OCI-LY3 (cell line): ENCODE measurements at regions not wholly inside any gene's neighbourhood (a gene's known extent, or its start where the extent isn't known, plus 50 kb on each side); places are given as distances from the start of the nearest gene placed in this dataset.

Experiments
- H2AFZ ChIP-seq: fragments of 200-600, 300-600 bp; shearing (Covaris generic); 2 replicates; pipeline ENCODE4 v1.6.0; 2014; ENCODE audit warnings: antibody characterized with exemption, low read depth, low read length
- H3K27ac ChIP-seq: fragments of 200-600, 300-600 bp; sonication (generic); 2 replicates; pipeline ENCODE4 v1.5.1; 2014; ENCODE audit warnings: mild to moderate bottlenecking, low read length, moderate library complexity, mixed read lengths
- H3K27me3 ChIP-seq: fragments of 200-600, 300-600 bp; sonication (generic); 2 replicates; pipeline ENCODE4 v1.6.1; 2014; ENCODE audit warnings: low read depth, low read length, mixed read lengths
- H3K36me3 ChIP-seq: fragments of 200-600, 300-600 bp; sonication (generic); replicated peaks from 2 replicates; pipeline ENCODE3; 2014; ENCODE audit warnings: low read depth, low read length, mixed read lengths
- H3K4me1 ChIP-seq: fragments of 300-600, 200-600 bp; sonication (generic); 2 replicates; pipeline ENCODE4 v1.6.1; 2014; ENCODE audit warnings: low read length, mixed read lengths
- H3K4me2 ChIP-seq: fragments of 200-600, 300-600 bp; sonication (generic); 2 replicates; pipeline ENCODE4 v1.6.1; 2014; ENCODE audit warnings: low read length, mixed read lengths
- H3K4me3 ChIP-seq: fragments of 300-600, 200-600 bp; sonication (generic); 2 replicates; pipeline ENCODE4 v1.5.1; 2014; ENCODE audit warnings: antibody characterized with exemption, mild to moderate bottlenecking, low read length, moderate library complexity
- H3K79me2 ChIP-seq: fragments of 300-600, 200-600 bp; shearing (Covaris generic); 2 replicates; pipeline ENCODE4 v1.6.1; 2014; ENCODE audit warnings: mild to moderate bottlenecking, low read length, mixed read lengths
- H3K9ac ChIP-seq: fragments of 300-600, 200-600 bp; shearing (Covaris generic); 2 replicates; pipeline ENCODE4 v1.6.0; 2014; ENCODE audit warnings: mild to moderate bottlenecking, low read length, moderate library complexity
- H3K9me3 ChIP-seq: fragments of 200-600, 300-600 bp; shearing (Covaris generic); 2 replicates; pipeline ENCODE4 v1.6.1; 2014; ENCODE audit warnings: low read length, mixed read lengths; ENCODE audit not compliant: insufficient read depth
- H4K20me1 ChIP-seq: fragments of 200-600, 300-600 bp; sonication (generic); 2 replicates; pipeline ENCODE4 v1.6.1; 2016; ENCODE audit warnings: low read length, mixed read lengths; ENCODE audit not compliant: insufficient read depth
- EZH2phosphoT487 ChIP-seq: fragments of 200-600 bp; shearing (Covaris generic); IDR thresholded peaks from 2 replicates; pipeline ENCODE4 v1.6.1; 2018; ENCODE audit warnings: antibody characterized with exemption, mixed run types, low read depth
- TF ChIP-seq, protein P1 (sequence below): fragments of 200-600, 300-600 bp; sonication (generic); IDR thresholded peaks from 2 replicates; pipeline ENCODE4 v1.5.1; 2014; ENCODE audit warnings: antibody characterized with exemption, low read length, low read depth

DNA sequence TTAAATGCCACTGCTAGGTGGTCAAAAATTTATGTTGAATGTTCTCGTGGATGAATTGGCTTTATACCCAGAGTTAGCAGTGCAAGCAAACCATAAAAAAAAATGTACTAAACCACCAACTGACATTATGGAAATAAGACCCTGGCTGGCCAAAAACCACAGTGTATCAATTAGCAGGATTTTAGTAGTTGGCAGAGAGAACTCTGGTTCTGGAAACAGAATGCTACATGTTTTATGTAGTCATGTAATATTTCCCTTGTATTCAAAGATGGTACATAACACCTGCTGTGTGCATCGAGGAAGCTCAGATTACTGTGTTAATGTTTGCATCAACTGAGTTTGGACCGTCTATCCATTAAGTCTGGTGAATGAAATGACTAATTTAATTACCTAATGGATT lies 618.5 kb downstream of the CCSER2 start:
- Histone ChIP-seq H3K36me3 (no peaks in the 10 kb centered on the region), H3K9ac (no peak overlapping the region), H3K4me1 (no peaks in the 10 kb centered on the region), H2AFZ (no peak overlapping the region), H3K9me3 (no peaks in the 10 kb centered on the region), H3K79me2 (no peaks in the 10 kb centered on the region), H3K27ac (no peak overlapping the region), H3K4me2 (no peak overlapping the region), H4K20me1 (no peaks in the 10 kb centered on the region), H3K4me3 (no peak overlapping the region), H3K27me3 (no peaks in the 10 kb centered on the region)
- TF ChIP-seq EZH2phosphoT487, result no peak
- TF ChIP-seq, protein P1, sequence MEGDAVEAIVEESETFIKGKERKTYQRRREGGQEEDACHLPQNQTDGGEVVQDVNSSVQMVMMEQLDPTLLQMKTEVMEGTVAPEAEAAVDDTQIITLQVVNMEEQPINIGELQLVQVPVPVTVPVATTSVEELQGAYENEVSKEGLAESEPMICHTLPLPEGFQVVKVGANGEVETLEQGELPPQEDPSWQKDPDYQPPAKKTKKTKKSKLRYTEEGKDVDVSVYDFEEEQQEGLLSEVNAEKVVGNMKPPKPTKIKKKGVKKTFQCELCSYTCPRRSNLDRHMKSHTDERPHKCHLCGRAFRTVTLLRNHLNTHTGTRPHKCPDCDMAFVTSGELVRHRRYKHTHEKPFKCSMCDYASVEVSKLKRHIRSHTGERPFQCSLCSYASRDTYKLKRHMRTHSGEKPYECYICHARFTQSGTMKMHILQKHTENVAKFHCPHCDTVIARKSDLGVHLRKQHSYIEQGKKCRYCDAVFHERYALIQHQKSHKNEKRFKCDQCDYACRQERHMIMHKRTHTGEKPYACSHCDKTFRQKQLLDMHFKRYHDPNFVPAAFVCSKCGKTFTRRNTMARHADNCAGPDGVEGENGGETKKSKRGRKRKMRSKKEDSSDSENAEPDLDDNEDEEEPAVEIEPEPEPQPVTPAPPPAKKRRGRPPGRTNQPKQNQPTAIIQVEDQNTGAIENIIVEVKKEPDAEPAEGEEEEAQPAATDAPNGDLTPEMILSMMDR, result no peak

DNA sequence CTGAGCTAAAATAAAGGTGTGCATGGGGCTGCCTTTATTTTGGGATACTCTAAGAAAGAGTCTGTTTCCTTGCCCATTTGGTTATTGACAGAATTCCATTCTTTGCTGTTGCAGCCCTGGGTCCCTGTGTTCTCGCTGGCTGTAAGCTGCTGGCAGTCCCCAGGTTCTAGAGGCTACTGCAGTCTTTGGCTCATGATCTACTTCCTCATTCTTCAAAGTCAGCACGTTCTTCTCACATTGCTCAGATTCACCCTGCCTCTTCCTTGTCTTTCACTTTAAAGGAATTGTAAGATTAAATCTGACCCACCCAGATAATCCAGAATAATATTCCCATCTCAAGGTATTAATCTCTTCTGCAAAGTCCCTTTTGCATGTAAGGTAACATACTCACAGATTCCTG lies 620.3 kb downstream of the CCSER2 start:
- TF ChIP-seq, protein P1, result no peak
- no peak for TF ChIP-seq EZH2phosphoT487
- H2AFZ ChIP-seq, result no peak overlapping the region

DNA sequence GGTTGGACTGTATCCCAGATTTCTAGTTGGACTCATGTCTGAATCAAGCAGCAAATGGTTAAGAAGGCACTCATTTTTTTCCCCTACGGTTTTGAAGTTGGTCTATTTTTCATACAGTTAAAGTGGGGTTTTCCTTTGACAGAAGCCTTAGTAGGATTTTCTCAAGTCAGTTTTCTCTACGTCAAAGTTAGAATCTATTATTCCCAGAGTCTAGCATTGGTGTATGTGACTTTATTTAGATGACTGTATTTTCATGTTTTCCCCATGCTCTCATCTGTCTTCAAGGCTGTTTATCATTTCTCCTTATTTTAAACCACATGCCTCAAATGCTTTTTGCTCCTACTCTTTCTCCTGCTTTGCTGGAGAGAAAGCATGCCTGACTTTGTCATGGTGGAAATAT lies 623.2 kb downstream of the CCSER2 start:
- no peaks in the 10 kb centered on the region for H3K79me2 ChIP-seq
- H3K4me2 ChIP-seq, result no peak overlapping the region
- no peaks in the 10 kb centered on the region for H3K36me3 ChIP-seq
- no peak overlapping the region for H2AFZ ChIP-seq
- no peak for TF ChIP-seq EZH2phosphoT487
- TF ChIP-seq, protein P1, result no peak
- H3K9ac ChIP-seq, result no peak overlapping the region
- no peaks in the 10 kb centered on the region for H3K27me3 ChIP-seq
- H4K20me1 ChIP-seq, result no peaks in the 10 kb centered on the region
- no peak overlapping the region for H3K27ac ChIP-seq
- H3K9me3 ChIP-seq, result no peaks in the 10 kb centered on the region
- H3K4me3 ChIP-seq, result no peak overlapping the region
- no peaks in the 10 kb centered on the region for H3K4me1 ChIP-seq

More for the DNA sequence above, 620.3 kb downstream of the CCSER2 start:
- Histone ChIP-seq H4K20me1 (no peaks in the 10 kb centered on the region), H3K79me2 (no peaks in the 10 kb centered on the region), H3K36me3 (no peaks in the 10 kb centered on the region), H3K27ac (no peak overlapping the region), H3K4me3 (no peak overlapping the region), H3K4me1 (no peaks in the 10 kb centered on the region), H3K4me2 (no peak overlapping the region), H3K9me3 (no peaks in the 10 kb centered on the region), H3K9ac (no peak overlapping the region), H3K27me3 (no peaks in the 10 kb centered on the region)

DNA sequence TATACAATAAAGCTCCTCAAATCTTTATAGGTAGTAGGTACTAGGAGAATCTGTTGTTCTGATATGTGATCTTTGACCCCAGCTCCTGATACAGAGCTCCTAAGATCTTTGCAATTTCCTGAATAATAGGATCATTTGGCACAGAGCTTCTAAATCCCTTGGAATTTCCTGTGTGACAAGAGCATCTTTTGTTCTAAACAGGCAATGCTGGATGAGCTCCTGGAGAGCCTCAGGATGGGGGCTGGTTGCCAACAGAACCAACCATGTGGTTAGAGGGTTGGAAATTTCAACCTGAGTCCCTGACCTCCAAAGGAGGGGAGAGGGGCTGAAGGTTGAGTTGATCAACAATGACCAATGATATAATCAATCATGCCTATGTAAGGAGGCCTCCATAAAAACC lies 629.0 kb downstream of the CCSER2 start:
- Histone ChIP-seq H3K79me2 (no peaks in the 10 kb centered on the region), H3K9me3 (no peaks in the 10 kb centered on the region)
- TF ChIP-seq, protein P1, result no peak
- no peak for TF ChIP-seq EZH2phosphoT487

More for the DNA sequence above, 629.0 kb downstream of the CCSER2 start:
- no peak overlapping the region for H3K4me2 ChIP-seq
- H3K27me3 ChIP-seq, result no peaks in the 10 kb centered on the region
- no peaks in the 10 kb centered on the region for H3K4me1 ChIP-seq
- no peaks in the 10 kb centered on the region for H3K36me3 ChIP-seq
- no peak overlapping the region for H3K9ac ChIP-seq
- no peak overlapping the region for H3K27ac ChIP-seq
- H4K20me1 ChIP-seq, result no peaks in the 10 kb centered on the region
- no peak overlapping the region for H3K4me3 ChIP-seq
- H2AFZ ChIP-seq, result no peak overlapping the region
